Type B pancreatic cell (in vitro differentiated cells): ENCODE measurements at regions not wholly inside any gene's neighbourhood (a gene's known extent, or its start where the extent isn't known, plus 50 kb on each side); places are given as distances from the start of the nearest gene placed in this dataset.

Experiments used
- DNase-seq: peaks from one replicate; pipeline ENCODE4 v3.0.0; 2021; ENCODE audit warnings: mixed read lengths; ENCODE audit not compliant: unreplicated experiment; ENCODE audit errors: extremely low spot score
- H3K27ac Mint-ChIP-seq: 2 replicates; pipeline ENCODE4 v1.8.0; 2021; ENCODE audit warnings: mild to moderate bottlenecking, mixed read lengths
- H3K27me3 Mint-ChIP-seq: 2 replicates; pipeline ENCODE4 v1.8.0; 2021; ENCODE audit warnings: mixed read lengths
- H3K36me3 Mint-ChIP-seq: 2 replicates; pipeline ENCODE4 v1.8.0; 2021; ENCODE audit warnings: mixed read lengths
- H3K4me1 Mint-ChIP-seq: one replicate; pipeline ENCODE4 v1.8.0; 2021; ENCODE audit warnings: mixed read lengths; ENCODE audit not compliant: unreplicated experiment
- H3K4me3 Mint-ChIP-seq: 2 replicates; pipeline ENCODE4 v1.8.0; 2021; ENCODE audit warnings: mild to moderate bottlenecking, mixed read lengths
- H3K9me3 Mint-ChIP-seq: 2 replicates; pipeline ENCODE4 v1.8.0; 2021; ENCODE audit warnings: mixed read lengths
- TF ChIP-seq, protein P1 (sequence below): fragments of 200-600 bp; sonication (generic); conservative IDR thresholded peaks from 2 replicates; pipeline ENCODE4 v1.5.0; 2021; ENCODE audit warnings: antibody characterized with exemption, mild to moderate bottlenecking

GRCh38 chr6:14635934-14636591, 518.5 kb downstream of the CD83 start:
- Mint-ChIP-seq H3K9me3 (no peaks in the 10 kb centered on the region), H3K27me3 (peaks cover 47% of the 10 kb centered on the region), H3K36me3 (no peaks in the 10 kb centered on the region), H3K27ac (no peak overlapping the region), H3K4me3 (no peak overlapping the region), H3K4me1 (peaks cover 24% of the 10 kb centered on the region)
- no peak for DNase-seq
- TF ChIP-seq, protein P1, sequence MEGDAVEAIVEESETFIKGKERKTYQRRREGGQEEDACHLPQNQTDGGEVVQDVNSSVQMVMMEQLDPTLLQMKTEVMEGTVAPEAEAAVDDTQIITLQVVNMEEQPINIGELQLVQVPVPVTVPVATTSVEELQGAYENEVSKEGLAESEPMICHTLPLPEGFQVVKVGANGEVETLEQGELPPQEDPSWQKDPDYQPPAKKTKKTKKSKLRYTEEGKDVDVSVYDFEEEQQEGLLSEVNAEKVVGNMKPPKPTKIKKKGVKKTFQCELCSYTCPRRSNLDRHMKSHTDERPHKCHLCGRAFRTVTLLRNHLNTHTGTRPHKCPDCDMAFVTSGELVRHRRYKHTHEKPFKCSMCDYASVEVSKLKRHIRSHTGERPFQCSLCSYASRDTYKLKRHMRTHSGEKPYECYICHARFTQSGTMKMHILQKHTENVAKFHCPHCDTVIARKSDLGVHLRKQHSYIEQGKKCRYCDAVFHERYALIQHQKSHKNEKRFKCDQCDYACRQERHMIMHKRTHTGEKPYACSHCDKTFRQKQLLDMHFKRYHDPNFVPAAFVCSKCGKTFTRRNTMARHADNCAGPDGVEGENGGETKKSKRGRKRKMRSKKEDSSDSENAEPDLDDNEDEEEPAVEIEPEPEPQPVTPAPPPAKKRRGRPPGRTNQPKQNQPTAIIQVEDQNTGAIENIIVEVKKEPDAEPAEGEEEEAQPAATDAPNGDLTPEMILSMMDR = no peak

- Mint-ChIP-seq H3K9me3 (no peaks in the 10 kb centered on the region), H3K36me3 (no peaks in the 10 kb centered on the region), H3K4me3 (peak overlapping the region; percentile 34), H3K27me3 (peaks cover 45% of the 10 kb centered on the region), H3K27ac (no peak overlapping the region), H3K4me1 (peaks cover 38% of the 10 kb centered on the region)
- no peak for DNase-seq
- TF ChIP-seq, protein P1 = no peak
Measured at GRCh38 chr6:14638435-14638905, 520.9 kb downstream of the CD83 start.

- TF ChIP-seq, protein P1 = peak; percentile 48
- Mint-ChIP-seq H3K27me3 (peaks cover 41% of the 10 kb centered on the region), H3K27ac (peak overlapping the region; percentile 46), H3K9me3 (no peaks in the 10 kb centered on the region), H3K4me3 (peak overlapping the region; percentile 34), H3K36me3 (no peaks in the 10 kb centered on the region), H3K4me1 (peaks cover 38% of the 10 kb centered on the region)
- DNase-seq = no peak
Measured at GRCh38 chr6:14638906-14639761, 521.6 kb downstream of the CD83 start.

DNA sequence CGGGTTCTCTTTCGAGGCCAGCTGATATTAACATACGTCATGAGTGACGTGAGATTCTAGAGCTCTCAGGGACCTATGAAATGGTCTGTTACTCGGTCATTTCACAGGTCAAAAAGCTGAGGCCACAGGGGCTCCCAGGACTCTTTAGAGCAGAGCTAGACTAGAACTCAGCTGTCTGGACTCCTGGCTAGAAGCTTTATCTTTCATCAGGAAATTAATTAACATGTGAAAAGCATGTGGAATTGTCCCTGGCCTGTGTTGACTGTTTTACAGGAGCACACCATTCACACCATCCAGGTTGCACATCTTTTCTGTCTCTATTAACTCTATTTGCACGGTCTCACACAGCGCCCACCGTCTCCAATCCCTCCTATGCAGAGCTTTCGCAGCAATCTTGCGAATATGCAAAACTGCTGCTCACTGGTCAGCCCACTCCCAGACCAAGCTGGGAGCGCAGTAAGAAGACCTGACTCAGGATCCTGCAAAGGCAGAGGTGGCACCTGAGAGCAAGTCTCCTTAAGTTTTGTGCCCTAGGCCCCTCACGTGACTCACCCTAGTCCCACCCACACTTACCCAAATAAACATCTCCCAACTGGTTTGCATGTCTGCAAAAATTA, 522.5 kb downstream of the CD83 start:
- no peak for DNase-seq
- Mint-ChIP-seq H3K27ac (no peak overlapping the region), H3K4me3 (no peak overlapping the region), H3K4me1 (peaks cover 38% of the 10 kb centered on the region), H3K27me3 (peaks cover 45% of the 10 kb centered on the region), H3K9me3 (no peaks in the 10 kb centered on the region), H3K36me3 (no peaks in the 10 kb centered on the region)
- TF ChIP-seq, protein P1 = no peak

- TF ChIP-seq, protein P1 = no peak
- peaks cover 45% of the 10 kb centered on the region for H3K27me3 Mint-ChIP-seq
- H3K4me3 Mint-ChIP-seq = no peak overlapping the region
- H3K27ac Mint-ChIP-seq = no peak overlapping the region
- no peaks in the 10 kb centered on the region for H3K9me3 Mint-ChIP-seq
- H3K4me1 Mint-ChIP-seq = peaks cover 38% of the 10 kb centered on the region
- DNase-seq = no peak
- H3K36me3 Mint-ChIP-seq = no peaks in the 10 kb centered on the region
Measured at GRCh38 chr6:14640631-14641030, 523.1 kb downstream of the CD83 start.
